Nephron (organoid): ENCODE measurements at regions not wholly inside any gene's neighbourhood (a gene's known extent, or its start where the extent isn't known, plus 50 kb on each side); places are given as distances from the start of the nearest gene placed in this dataset.

Experiments used
- H3K27ac Mint-ChIP-seq, 3 experiments: 2 replicates each; pipeline ENCODE4 v1.8.0; 2020; ENCODE audit warnings: mixed read lengths in 3 of 3, mild to moderate bottlenecking in 2 of 3, moderate library complexity in 1 of 3
- H3K27me3 Mint-ChIP-seq: 2 replicates; pipeline ENCODE4 v1.8.0; 2021; ENCODE audit warnings: low read depth, mild to moderate bottlenecking, moderate library complexity, mixed read lengths
- H3K36me3 Mint-ChIP-seq: 2 replicates; pipeline ENCODE4 v1.8.0; 2020; ENCODE audit warnings: low read depth, mixed read lengths
- H3K4me1 Mint-ChIP-seq: 2 replicates; pipeline ENCODE4 v1.8.0; 2020; ENCODE audit warnings: mixed read lengths
- H3K4me3 Mint-ChIP-seq, 3 experiments: 2 replicates each; pipeline ENCODE4 v1.8.0; 2020; ENCODE audit warnings: mild to moderate bottlenecking in 3 of 3, mixed read lengths in 3 of 3, moderate library complexity in 2 of 3
- H3K9me3 Mint-ChIP-seq: 2 replicates; pipeline ENCODE4 v1.8.0; 2020; ENCODE audit warnings: mixed read lengths
- TF ChIP-seq, protein P1 (sequence below), 3 experiments: fragments of 200-600 bp; sonication (generic); IDR thresholded peaks; one replicate each; pipeline ENCODE4 v1.5.0; 2021; ENCODE audit warnings: antibody characterized with exemption in 3 of 3; ENCODE audit not compliant: unreplicated experiment in 3 of 3

DNA sequence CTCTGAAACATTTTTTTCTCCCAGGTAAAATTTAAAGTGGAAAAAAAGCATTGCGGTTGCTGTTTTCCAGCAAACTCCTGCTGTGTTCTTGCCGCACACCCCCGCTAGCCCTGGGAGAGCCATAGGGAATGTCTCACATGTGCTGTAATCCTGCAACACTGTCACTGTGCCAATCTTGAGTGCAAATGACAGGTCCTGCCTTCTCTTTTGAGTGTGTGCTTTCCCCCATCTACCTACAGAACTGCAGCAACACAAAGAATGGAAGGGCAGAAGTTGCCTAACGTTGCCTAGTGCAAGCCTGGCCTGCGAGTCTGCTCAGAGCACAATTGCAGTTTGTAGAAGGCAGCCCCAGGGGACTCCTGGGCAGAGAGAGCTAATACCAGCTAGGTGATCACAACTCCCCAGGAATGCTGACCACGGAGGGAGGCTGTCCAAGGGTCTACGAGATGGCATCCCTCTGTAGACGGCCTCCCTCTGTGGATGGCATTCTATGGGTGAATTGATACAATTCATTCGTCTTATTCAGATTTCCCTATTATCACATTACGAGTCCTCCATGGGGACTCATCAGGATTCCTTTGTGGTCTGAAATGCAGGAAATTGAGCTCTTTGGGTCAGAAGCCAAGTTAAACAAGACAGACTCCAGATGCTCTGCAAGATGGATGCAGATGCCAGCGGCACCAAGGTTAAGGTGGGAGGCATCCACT lies 172.6 kb upstream of the S1PR3 start:
- H3K4me1 Mint-ChIP-seq = peaks cover 55% of the 10 kb centered on the region
- no peaks in the 10 kb centered on the region for H3K36me3 Mint-ChIP-seq

DNA sequence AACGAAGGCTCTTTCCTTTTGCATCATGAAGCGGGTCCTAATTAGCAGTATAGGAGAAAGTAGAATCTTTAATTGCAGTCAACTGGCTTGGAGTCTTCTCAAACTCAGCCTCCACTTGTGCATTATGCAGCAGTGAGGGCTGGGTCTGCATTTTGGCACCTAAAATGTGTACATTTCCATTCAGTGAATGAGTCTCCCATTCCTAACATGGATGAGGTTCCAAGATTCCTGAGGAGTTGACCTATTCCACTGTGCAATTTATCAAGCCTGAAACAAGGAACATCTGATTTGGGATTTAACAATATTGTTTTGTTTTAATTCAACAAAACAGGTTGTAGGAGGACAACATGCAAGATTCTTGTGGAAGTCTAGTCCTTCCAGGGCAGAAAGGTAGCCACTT lies 171.8 kb upstream of the S1PR3 start:
- TF ChIP-seq, protein P1, sequence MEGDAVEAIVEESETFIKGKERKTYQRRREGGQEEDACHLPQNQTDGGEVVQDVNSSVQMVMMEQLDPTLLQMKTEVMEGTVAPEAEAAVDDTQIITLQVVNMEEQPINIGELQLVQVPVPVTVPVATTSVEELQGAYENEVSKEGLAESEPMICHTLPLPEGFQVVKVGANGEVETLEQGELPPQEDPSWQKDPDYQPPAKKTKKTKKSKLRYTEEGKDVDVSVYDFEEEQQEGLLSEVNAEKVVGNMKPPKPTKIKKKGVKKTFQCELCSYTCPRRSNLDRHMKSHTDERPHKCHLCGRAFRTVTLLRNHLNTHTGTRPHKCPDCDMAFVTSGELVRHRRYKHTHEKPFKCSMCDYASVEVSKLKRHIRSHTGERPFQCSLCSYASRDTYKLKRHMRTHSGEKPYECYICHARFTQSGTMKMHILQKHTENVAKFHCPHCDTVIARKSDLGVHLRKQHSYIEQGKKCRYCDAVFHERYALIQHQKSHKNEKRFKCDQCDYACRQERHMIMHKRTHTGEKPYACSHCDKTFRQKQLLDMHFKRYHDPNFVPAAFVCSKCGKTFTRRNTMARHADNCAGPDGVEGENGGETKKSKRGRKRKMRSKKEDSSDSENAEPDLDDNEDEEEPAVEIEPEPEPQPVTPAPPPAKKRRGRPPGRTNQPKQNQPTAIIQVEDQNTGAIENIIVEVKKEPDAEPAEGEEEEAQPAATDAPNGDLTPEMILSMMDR (IDR thresholded peaks at IDR 0.05; ENCODE audit: unreplicated experiment in 3 of 3) = no peak
- Mint-ChIP-seq H3K27me3 (no peaks in the 10 kb centered on the region), H3K9me3 (peaks cover 8% of the 10 kb centered on the region), H3K4me3 (no peak overlapping the region), H3K27ac (peak overlapping the region; percentile 24 to 68 (median 39)), H3K36me3 (no peaks in the 10 kb centered on the region), H3K4me1 (peaks cover 49% of the 10 kb centered on the region)

More for the DNA sequence above, 172.6 kb upstream of the S1PR3 start:
- no peak overlapping the region for H3K4me3 Mint-ChIP-seq
- H3K27ac Mint-ChIP-seq = peak overlapping the region; percentile 58 to 79 (median 68)
- TF ChIP-seq, protein P1 (IDR thresholded peaks at IDR 0.05; ENCODE audit: unreplicated experiment in 3 of 3) = no peak
- no peaks in the 10 kb centered on the region for H3K27me3 Mint-ChIP-seq
- H3K9me3 Mint-ChIP-seq = peaks cover 6% of the 10 kb centered on the region

DNA sequence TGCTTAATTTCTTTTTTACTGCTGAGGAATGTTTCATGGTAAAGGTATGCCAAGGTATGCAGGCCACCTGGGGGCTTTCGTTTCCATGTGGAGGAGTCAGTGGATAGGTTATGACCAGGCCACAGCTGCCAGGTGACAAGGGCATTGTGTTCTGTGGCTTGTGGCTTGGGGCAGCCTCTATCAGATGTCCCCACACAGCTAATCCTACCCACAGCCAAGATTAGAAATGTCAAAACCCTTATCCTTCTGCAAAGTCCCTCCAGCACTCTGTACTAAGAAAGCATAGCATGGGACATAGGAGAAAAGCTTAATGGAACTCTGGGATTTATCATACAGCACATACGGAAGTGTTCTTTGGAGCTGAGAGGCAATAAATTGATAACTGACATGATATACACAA lies 171.2 kb upstream of the S1PR3 start:
- H3K27ac Mint-ChIP-seq = peak overlapping the region in 2 of 3 experiments; percentile 24 to 39
- TF ChIP-seq, protein P1 (IDR thresholded peaks at IDR 0.05; ENCODE audit: unreplicated experiment in 3 of 3) = no peak
- no peaks in the 10 kb centered on the region for H3K36me3 Mint-ChIP-seq
- no peaks in the 10 kb centered on the region for H3K27me3 Mint-ChIP-seq
- H3K4me1 Mint-ChIP-seq = peaks cover 44% of the 10 kb centered on the region
- peaks cover 11% of the 10 kb centered on the region for H3K9me3 Mint-ChIP-seq
- H3K4me3 Mint-ChIP-seq = no peak overlapping the region

DNA sequence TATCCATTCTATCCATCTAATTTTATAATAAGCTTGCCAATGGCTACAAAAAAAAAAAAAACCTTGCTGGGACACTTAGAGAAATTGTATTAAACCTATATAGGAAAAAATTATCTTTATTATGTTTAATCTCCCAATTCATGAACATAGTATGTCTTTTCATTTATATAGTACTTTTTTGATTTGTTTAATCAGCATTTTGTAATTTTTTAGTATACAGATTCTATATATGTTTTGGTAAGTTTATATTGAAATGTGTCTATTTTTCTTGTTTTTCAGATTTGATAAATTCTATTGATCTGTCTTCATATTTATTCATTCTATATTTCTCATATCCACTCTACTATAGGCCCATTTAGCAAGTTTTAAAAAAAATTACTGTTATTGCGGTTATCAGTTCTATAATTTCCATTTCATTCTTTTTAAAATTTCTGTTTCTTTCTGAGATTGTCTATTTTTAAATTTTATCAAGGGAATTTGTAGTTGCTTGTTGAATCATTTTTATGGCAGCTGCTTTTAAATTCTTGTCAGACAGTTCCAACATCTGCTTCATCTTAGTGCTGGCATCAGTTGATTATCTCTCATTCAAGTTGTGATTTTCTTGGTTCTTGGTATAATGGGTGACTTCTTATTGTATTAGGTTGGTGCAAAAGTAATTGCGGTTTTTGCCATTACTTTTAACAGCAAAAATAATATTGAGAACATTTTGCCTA lies 170.1 kb upstream of the S1PR3 start:
- no peak overlapping the region for H3K4me3 Mint-ChIP-seq
- no peak overlapping the region for H3K27ac Mint-ChIP-seq
- no peaks in the 10 kb centered on the region for H3K36me3 Mint-ChIP-seq
- H3K4me1 Mint-ChIP-seq = peaks cover 32% of the 10 kb centered on the region
- H3K27me3 Mint-ChIP-seq = no peaks in the 10 kb centered on the region
- TF ChIP-seq, protein P1 (IDR thresholded peaks at IDR 0.05; ENCODE audit: unreplicated experiment in 3 of 3) = no peak
- H3K9me3 Mint-ChIP-seq = peaks cover 11% of the 10 kb centered on the region

DNA sequence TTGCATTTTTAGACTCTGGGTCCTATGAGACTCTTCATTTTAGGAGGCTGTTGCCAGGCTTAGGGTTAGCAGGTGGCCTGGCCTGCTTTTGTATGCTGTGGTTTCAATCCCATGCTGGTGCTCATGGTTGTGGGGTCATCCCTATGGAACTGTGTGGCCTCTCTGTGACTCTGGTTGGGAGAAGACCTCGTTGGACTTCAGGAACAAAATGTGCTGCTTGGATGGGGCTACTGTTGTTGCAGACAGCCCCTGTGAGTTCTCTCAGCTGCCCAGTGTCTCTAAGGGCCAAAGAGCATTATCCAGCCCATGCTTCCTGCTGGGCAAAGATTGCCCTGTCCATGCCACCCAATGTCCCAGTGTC lies 169.5 kb upstream of the S1PR3 start:
- TF ChIP-seq, protein P1 (IDR thresholded peaks at IDR 0.05; ENCODE audit: unreplicated experiment in 3 of 3) = no peak
- Mint-ChIP-seq H3K27me3 (no peaks in the 10 kb centered on the region), H3K4me3 (no peak overlapping the region), H3K36me3 (no peaks in the 10 kb centered on the region), H3K27ac (no peak overlapping the region), H3K9me3 (peaks cover 11% of the 10 kb centered on the region), H3K4me1 (peaks cover 36% of the 10 kb centered on the region)
